ENCODE measurements at regions not wholly inside any gene's neighbourhood (a gene's known extent, or its start where the extent isn't known, plus 50 kb on each side); places are given as distances from the start of the nearest gene placed in this dataset.
"Not testable (repeated sequence)": the region's sequence is repeated elsewhere in the genome, so short reads cannot be mapped to it uniquely, and the experiment has no call there.

DNA sequence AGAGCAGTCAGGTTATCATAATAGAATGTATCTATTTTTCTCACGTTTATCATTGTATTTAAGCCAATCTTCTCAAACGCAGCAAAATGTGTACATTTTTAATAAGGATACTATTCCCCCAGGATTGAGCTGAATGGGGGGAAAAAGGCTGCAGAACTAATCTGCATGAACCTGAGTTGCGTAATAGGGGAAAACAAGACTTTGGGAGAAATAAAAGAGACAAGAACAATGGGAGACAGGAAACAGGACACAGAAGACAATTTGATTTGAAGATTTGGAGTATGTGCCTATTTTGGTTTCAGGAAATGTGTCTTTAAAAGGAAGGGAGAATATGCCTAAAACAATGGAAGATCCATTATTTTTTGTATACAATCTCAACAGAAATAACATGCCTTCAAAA is 844.5 kb downstream of the DIAPH3 start:
- DNase-seq (ENCODE audit: low read depth): no peak
- TF ChIP-seq, protein P1, sequence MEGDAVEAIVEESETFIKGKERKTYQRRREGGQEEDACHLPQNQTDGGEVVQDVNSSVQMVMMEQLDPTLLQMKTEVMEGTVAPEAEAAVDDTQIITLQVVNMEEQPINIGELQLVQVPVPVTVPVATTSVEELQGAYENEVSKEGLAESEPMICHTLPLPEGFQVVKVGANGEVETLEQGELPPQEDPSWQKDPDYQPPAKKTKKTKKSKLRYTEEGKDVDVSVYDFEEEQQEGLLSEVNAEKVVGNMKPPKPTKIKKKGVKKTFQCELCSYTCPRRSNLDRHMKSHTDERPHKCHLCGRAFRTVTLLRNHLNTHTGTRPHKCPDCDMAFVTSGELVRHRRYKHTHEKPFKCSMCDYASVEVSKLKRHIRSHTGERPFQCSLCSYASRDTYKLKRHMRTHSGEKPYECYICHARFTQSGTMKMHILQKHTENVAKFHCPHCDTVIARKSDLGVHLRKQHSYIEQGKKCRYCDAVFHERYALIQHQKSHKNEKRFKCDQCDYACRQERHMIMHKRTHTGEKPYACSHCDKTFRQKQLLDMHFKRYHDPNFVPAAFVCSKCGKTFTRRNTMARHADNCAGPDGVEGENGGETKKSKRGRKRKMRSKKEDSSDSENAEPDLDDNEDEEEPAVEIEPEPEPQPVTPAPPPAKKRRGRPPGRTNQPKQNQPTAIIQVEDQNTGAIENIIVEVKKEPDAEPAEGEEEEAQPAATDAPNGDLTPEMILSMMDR (conservative IDR thresholded peaks at IDR 0.05; ENCODE audit: low read depth, low read length): no peak

GRCh38 chr13:59320021-59320420 is 843.7 kb downstream of the DIAPH3 start:
- no peak overlapping the region for H3K4me3 ChIP-seq (ENCODE audit: low read length)
- DNase-seq (ENCODE audit: low read depth): no peak
- TF ChIP-seq, protein P1 (conservative IDR thresholded peaks at IDR 0.05; ENCODE audit: low read depth, low read length): no peak

More for the DNA sequence above, 844.5 kb downstream of the DIAPH3 start:
- no peak overlapping the region for H3K4me3 ChIP-seq (ENCODE audit: low read length)

GRCh38 chr13:59324401-59324800 is 839.3 kb downstream of the DIAPH3 start:
- H3K4me3 ChIP-seq (ENCODE audit: low read length); DNase-seq (ENCODE audit: low read depth): not testable (repeated sequence)

GRCh38 chr13:59326717-59327116 is 837.0 kb downstream of the DIAPH3 start:
- H3K4me3 ChIP-seq (ENCODE audit: low read length): no peak overlapping the region
- TF ChIP-seq, protein P1 (conservative IDR thresholded peaks at IDR 0.05; ENCODE audit: low read depth, low read length): no peak
- DNase-seq (ENCODE audit: low read depth): no peak

DNA sequence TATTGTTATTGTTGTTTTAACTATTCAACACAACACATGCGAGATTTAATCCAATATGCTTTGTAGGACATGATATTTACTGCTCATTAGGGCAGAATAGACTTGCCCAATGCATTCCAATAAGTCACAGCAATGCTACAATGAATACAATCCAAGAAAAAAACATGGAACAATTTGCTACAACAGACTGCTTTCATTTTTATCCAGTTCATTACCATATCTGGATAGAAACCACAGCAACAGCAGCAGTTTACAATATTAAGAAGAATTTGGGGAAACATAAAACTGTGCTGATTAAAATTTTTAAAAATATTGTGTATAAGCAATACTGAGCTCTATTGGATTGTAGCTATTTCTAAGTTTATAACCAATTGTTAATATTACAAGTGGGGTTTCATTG is 833.0 kb downstream of the DIAPH3 start:
- TF ChIP-seq, protein P1 (conservative IDR thresholded peaks at IDR 0.05; ENCODE audit: low read depth, low read length): no peak
- no peak for DNase-seq (ENCODE audit: low read depth)
- H3K4me3 ChIP-seq (ENCODE audit: low read length): no peak overlapping the region

GRCh38 chr13:59332966-59333365 is 830.8 kb downstream of the DIAPH3 start:
- TF ChIP-seq, protein P1 (conservative IDR thresholded peaks at IDR 0.05; ENCODE audit: low read depth, low read length): no peak
- H3K4me3 ChIP-seq (ENCODE audit: low read length): no peak overlapping the region
- DNase-seq (ENCODE audit: low read depth): no peak

GRCh38 chr13:59337070-59337469 is 826.7 kb downstream of the DIAPH3 start:
- TF ChIP-seq, protein P1 (conservative IDR thresholded peaks at IDR 0.05; ENCODE audit: low read depth, low read length): no peak

DNA sequence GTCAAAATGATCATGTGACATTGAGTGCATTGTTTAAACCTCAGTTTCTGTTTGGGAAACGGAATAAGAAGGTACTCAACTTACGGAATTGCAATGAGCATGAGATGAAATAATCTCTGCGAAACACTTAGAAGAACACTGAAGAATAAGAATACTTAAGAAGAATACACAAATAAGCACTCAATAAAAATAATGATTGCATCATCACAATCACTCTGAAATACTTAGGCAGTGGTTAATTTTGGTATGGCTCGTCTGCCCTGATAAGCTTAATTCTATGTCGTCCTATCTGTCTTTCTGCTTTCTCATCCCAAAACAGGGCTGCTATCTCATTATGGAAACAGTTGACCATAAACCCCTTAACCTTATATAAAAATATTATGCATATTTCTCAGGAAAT is 823.6 kb downstream of the DIAPH3 start:
- TF ChIP-seq, protein P1 (conservative IDR thresholded peaks at IDR 0.05; ENCODE audit: low read depth, low read length): no peak
- DNase-seq (ENCODE audit: low read depth): no peak
- H3K4me3 ChIP-seq (ENCODE audit: low read length): no peak overlapping the region

More at GRCh38 chr13:59337070-59337469, 826.7 kb downstream of the DIAPH3 start:
- DNase-seq (ENCODE audit: low read depth): no peak
- no peak overlapping the region for H3K4me3 ChIP-seq (ENCODE audit: low read length)
